Upper lobe of right lung (tissue), 1 donor: ENCODE measurements at regions not wholly inside any gene's neighbourhood (a gene's known extent, or its start where the extent isn't known, plus 50 kb on each side); places are given as distances from the start of the nearest gene placed in this dataset.

Source experiments
- ATAC-seq: fragments of 200-7000 bp; cut with Tn5 transposase; one replicate; pipeline ENCODE4 v1.9.1; 2020; ENCODE audit warnings: mild to moderate bottlenecking, moderate library complexity
- DNase-seq: peaks from one replicate; pipeline ENCODE4 v3.0.0-alpha.2; 2020
- H3K27ac ChIP-seq: fragments of 200-600 bp; one replicate; pipeline ENCODE4 v1.8.0; 2022
- H3K27me3 ChIP-seq: fragments of 200-600 bp; one replicate; pipeline ENCODE4 v1.8.0; 2022; ENCODE audit warnings: mild to moderate bottlenecking
- H3K36me3 ChIP-seq: fragments of 200-600 bp; one replicate; pipeline ENCODE4 v1.8.0; 2022
- H3K4me1 ChIP-seq: fragments of 200-600 bp; one replicate; pipeline ENCODE4 v1.8.0; 2022
- H3K4me3 ChIP-seq: fragments of 200-600 bp; one replicate; pipeline ENCODE4 v1.8.0; 2022; ENCODE audit warnings: mild to moderate bottlenecking
- H3K9me3 ChIP-seq: fragments of 200-600 bp; one replicate; pipeline ENCODE4 v1.8.0; 2022
- intact Hi-C: fragments of 100-400 bp; cut with DNase I; formaldehyde crosslinking; loops from one replicate; pipeline ENCODE4 v1.11.0; 2022
- TF ChIP-seq, protein P1 (sequence below): fragments of 200-600 bp; IDR thresholded peaks from one replicate; pipeline ENCODE4 v1.8.0; 2022; ENCODE audit warnings: antibody characterized with exemption
- donor health status: DM: no; HTN: yes; CAD: no; lungs with severe emphysema.

DNA sequence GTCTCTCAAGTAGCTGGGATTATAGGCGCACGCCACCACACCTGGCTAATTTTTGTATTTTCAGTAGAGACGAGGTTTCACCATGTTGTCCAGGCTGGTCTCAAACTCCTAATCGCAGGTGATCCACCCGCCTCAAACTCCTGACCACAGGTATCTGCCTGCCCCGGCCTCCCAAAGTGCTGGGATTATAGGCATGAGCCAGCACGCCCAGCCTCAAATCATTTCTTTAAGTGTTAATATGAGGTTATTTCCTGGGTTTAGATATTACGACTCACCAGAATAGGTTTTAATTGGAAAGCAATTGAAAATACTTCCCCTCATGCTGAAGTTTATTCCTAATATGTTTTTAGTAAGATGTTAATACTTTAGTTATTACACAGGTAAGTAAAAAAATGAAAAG is 144.5 kb downstream of the NUFIP1 start:
- TF ChIP-seq, protein P1, sequence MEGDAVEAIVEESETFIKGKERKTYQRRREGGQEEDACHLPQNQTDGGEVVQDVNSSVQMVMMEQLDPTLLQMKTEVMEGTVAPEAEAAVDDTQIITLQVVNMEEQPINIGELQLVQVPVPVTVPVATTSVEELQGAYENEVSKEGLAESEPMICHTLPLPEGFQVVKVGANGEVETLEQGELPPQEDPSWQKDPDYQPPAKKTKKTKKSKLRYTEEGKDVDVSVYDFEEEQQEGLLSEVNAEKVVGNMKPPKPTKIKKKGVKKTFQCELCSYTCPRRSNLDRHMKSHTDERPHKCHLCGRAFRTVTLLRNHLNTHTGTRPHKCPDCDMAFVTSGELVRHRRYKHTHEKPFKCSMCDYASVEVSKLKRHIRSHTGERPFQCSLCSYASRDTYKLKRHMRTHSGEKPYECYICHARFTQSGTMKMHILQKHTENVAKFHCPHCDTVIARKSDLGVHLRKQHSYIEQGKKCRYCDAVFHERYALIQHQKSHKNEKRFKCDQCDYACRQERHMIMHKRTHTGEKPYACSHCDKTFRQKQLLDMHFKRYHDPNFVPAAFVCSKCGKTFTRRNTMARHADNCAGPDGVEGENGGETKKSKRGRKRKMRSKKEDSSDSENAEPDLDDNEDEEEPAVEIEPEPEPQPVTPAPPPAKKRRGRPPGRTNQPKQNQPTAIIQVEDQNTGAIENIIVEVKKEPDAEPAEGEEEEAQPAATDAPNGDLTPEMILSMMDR = no peak
- Histone ChIP-seq H3K4me3 (no peak overlapping the region), H3K36me3 (no peaks in the 10 kb centered on the region), H3K9me3 (no peaks in the 10 kb centered on the region), H3K4me1 (peaks cover 6% of the 10 kb centered on the region), H3K27ac (no peak overlapping the region), H3K27me3 (no peaks in the 10 kb centered on the region)
- ATAC-seq (no peak), DNase-seq (no peak)
- intact Hi-C loops = no loop called here

DNA sequence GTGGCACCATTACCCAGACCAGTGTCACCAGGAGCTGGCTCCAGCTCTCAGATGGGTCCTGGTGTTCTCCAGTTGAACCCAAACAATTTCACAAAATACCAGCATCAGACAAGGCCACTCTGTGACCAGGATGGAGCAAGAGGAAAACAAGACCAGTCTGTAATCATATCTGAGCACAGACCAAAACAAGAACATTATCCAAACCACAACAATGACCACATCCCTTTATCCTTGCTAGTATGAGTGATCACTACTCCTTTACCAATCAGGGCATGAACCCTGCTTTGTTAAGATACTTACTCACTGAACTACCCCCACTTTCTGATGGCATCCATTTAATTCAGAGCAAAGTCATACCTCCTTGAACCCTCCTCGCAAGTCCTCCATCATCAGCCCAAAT is 145.9 kb downstream of the NUFIP1 start:
- Histone ChIP-seq H3K36me3 (no peaks in the 10 kb centered on the region), H3K4me1 (peaks cover 6% of the 10 kb centered on the region), H3K4me3 (no peak overlapping the region), H3K27me3 (no peaks in the 10 kb centered on the region), H3K27ac (no peak overlapping the region), H3K9me3 (no peaks in the 10 kb centered on the region)
- no peak for DNase-seq
- intact Hi-C loops = no loop called here
- TF ChIP-seq, protein P1 = no peak
- ATAC-seq = peak; percentile 64

DNA sequence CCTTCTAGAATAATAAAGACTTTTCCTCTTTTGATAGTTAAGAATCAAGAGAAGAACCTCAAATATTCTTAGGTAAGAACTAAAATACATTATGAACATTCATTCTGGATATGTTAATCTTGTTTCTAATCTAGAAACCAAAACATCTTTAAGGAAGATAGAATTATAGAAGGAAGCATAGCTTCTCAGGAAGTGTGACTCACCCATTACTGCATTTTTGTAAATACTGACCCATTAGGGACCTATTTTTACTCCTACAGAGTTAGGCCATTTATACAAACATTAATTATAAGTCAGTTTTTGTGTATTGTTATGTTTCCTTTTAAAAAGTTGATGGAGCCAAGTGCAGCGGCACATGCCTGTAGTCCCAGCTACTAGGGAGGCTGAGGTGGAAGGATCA is 147.1 kb downstream of the NUFIP1 start:
- intact Hi-C loops = no loop called here
- H3K36me3 ChIP-seq = no peaks in the 10 kb centered on the region
- no peak overlapping the region for H3K27ac ChIP-seq
- TF ChIP-seq, protein P1 = no peak
- no peaks in the 10 kb centered on the region for H3K27me3 ChIP-seq
- H3K4me1 ChIP-seq = peaks cover 6% of the 10 kb centered on the region
- ATAC-seq (no peak), DNase-seq (no peak)
- no peaks in the 10 kb centered on the region for H3K9me3 ChIP-seq
- H3K4me3 ChIP-seq = no peak overlapping the region

DNA sequence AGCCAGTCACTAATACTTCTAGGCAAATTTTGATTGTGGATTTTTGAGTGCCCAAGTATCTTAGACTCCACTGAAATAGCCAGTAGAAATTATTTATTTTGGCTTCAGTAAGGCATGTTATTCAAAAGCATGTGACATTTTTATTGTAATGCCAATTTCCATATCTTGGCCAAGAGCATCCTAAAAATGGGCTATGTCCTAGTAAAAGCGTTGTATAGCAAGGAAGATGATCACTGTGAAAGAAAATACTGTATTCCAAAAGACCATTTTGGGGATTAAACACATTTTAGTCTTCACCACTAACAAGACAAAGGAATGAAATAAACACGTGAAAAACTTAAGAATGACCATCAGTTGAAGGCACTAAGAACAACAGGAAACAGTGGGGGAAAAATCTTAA is 149.1 kb downstream of the NUFIP1 start:
- no peak for ATAC-seq
- Histone ChIP-seq H3K27me3 (no peaks in the 10 kb centered on the region), H3K9me3 (no peaks in the 10 kb centered on the region), H3K4me1 (peaks cover 6% of the 10 kb centered on the region), H3K4me3 (no peak overlapping the region), H3K36me3 (no peaks in the 10 kb centered on the region), H3K27ac (no peak overlapping the region)
- TF ChIP-seq, protein P1 = no peak
- no peak for DNase-seq
- intact Hi-C loops = no loop called here

DNA sequence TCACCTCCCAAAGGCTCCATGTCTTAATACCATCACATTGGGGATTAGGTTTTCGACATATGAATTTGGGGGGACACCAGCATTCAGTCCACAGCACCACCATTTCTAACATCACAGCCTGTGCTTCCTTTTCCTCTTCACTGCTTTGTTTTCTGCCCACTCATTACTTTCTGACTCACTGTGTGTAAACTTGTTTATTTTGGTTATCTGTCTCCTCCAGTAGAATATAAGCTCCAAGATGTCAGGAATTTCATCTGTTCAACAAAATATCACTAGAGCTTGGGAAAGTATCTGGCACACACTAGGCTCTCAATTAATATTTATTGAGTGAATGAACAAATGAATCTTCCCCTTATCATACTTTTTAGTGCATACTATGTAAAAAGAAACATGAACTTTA is 152.0 kb downstream of the NUFIP1 start:
- Histone ChIP-seq H3K4me3 (no peak overlapping the region), H3K9me3 (no peaks in the 10 kb centered on the region), H3K27ac (no peak overlapping the region), H3K27me3 (no peaks in the 10 kb centered on the region), H3K36me3 (no peaks in the 10 kb centered on the region), H3K4me1 (no peaks in the 10 kb centered on the region)
- ATAC-seq (no peak), DNase-seq (no peak)
- TF ChIP-seq, protein P1 = no peak
- intact Hi-C loops = no loop called here

DNA sequence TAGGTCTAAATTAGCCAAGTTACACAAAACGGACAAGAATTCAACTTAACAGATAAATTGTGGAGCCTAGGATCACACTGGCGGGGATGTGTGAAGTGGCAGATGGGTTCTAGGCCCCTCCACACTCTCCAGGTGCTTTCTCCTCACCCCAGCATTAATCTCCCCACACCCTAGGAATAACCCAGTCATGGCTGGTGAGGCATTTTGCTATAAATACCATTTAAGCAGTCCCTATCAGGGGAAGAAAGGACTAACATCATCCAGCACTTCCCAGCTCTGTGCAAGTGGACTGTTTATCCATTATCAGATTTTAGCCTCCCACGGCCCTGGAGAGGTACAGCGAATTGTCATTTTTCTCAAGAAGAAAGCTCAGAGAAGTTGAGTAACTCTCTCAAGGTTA is 154.9 kb downstream of the NUFIP1 start:
- Histone ChIP-seq H3K36me3 (no peaks in the 10 kb centered on the region), H3K27me3 (no peaks in the 10 kb centered on the region), H3K9me3 (no peaks in the 10 kb centered on the region), H3K27ac (no peak overlapping the region), H3K4me1 (no peaks in the 10 kb centered on the region), H3K4me3 (no peak overlapping the region)
- ATAC-seq (no peak), DNase-seq (no peak)
- intact Hi-C loops = no loop called here
- TF ChIP-seq, protein P1 = no peak
